Ishikawa (cell line): ENCODE measurements at regions not wholly inside any gene's neighbourhood (a gene's known extent, or its start where the extent isn't known, plus 50 kb on each side); places are given as distances from the start of the nearest gene placed in this dataset.

Experiments
- CEBPB ChIP-seq: IDR thresholded peaks from 2 replicates; pipeline ENCODE4 v1.6.1; 2012
- CREB1 ChIP-seq: IDR thresholded peaks from 2 replicates; pipeline ENCODE4 v1.6.1; 2012; ENCODE audit warnings: low read depth
- EGR1 ChIP-seq: IDR thresholded peaks from 2 replicates; pipeline ENCODE4 v1.6.1; 2012
- EP300 ChIP-seq: IDR thresholded peaks from 2 replicates; pipeline ENCODE4 v1.6.1; 2012; ENCODE audit warnings: borderline replicate concordance
- FOXM1 ChIP-seq: IDR thresholded peaks from 2 replicates; pipeline ENCODE4 v1.6.1; 2012; ENCODE audit warnings: low read depth, borderline replicate concordance
- MAX ChIP-seq: IDR thresholded peaks from 2 replicates; pipeline ENCODE4 v1.6.1; 2012
- NFIC ChIP-seq: IDR thresholded peaks from 2 replicates; pipeline ENCODE4 v1.6.1; 2012
- RAD21 ChIP-seq: IDR thresholded peaks from 2 replicates; pipeline ENCODE4 v1.6.1; 2012; ENCODE audit warnings: low read depth
- REST ChIP-seq: IDR thresholded peaks from 2 replicates; pipeline ENCODE4 v1.6.1; 2012; ENCODE audit warnings: low read depth, mild to moderate bottlenecking
- TAF1 ChIP-seq: IDR thresholded peaks from 2 replicates; pipeline ENCODE4 v1.6.1; 2012; ENCODE audit warnings: low read depth, mild to moderate bottlenecking
- TCF12 ChIP-seq: IDR thresholded peaks from 2 replicates; pipeline ENCODE4 v1.6.1; 2012; ENCODE audit warnings: low read depth
- TEAD4 ChIP-seq: IDR thresholded peaks from 2 replicates; pipeline ENCODE4 v1.6.1; 2012
- USF1 ChIP-seq: IDR thresholded peaks from 2 replicates; pipeline ENCODE4 v1.6.1; 2012
- YY1 ChIP-seq: IDR thresholded peaks from 2 replicates; pipeline ENCODE4 v1.6.1; 2012; ENCODE audit warnings: low read depth
- ZBTB7A ChIP-seq: IDR thresholded peaks from 2 replicates; pipeline ENCODE4 v1.6.1; 2012; ENCODE audit warnings: low read depth

- no peak for TF ChIP-seq YY1
Observed at GRCh38 chr5:96072138-96072790, 110.6 kb upstream of the ELL2 start.

GRCh38 chr5:96070622-96071225 is 109.1 kb upstream of the ELL2 start:
- TF ChIP-seq NFIC, result no peak
- TF ChIP-seq TCF12, result no peak
- no peak for TF ChIP-seq CEBPB
- TF ChIP-seq CREB1, result no peak
- no peak for TF ChIP-seq EP300
- TF ChIP-seq ZBTB7A, result no peak
- TF ChIP-seq YY1, result no peak

- TF ChIP-seq RAD21, result no peak
- no peak for TF ChIP-seq CREB1
- no peak for TF ChIP-seq USF1
- no peak for TF ChIP-seq EP300
- TF ChIP-seq ZBTB7A, result no peak
- no peak for TF ChIP-seq REST
- no peak for TF ChIP-seq NFIC
- TF ChIP-seq TCF12, result no peak
Observed at GRCh38 chr5:96067894-96068614, 106.4 kb upstream of the ELL2 start.

- TF ChIP-seq CREB1 (no peak), TAF1 (no peak), TCF12 (no peak), TEAD4 (no peak), EGR1 (no peak), ZBTB7A (no peak), MAX (no peak), CEBPB (no peak), FOXM1 (no peak), RAD21 (no peak), REST (no peak), YY1 (no peak), EP300 (no peak), USF1 (no peak)
Observed at GRCh38 chr5:96067251-96067650, 105.6 kb upstream of the ELL2 start.

- TF ChIP-seq MAX (no peak), NFIC (no peak)
Observed at GRCh38 chr5:96066386-96066719, 104.7 kb upstream of the ELL2 start.

- no peak for TF ChIP-seq TEAD4
- TF ChIP-seq YY1, result no peak
- TF ChIP-seq MAX, result no peak
- no peak for TF ChIP-seq ZBTB7A
- TF ChIP-seq TCF12, result no peak
- no peak for TF ChIP-seq FOXM1
- TF ChIP-seq USF1, result no peak
- TF ChIP-seq REST, result no peak
- TF ChIP-seq EP300, result no peak
- TF ChIP-seq NFIC, result no peak
- TF ChIP-seq CEBPB, result no peak
- TF ChIP-seq RAD21, result no peak
Observed at GRCh38 chr5:96065685-96066385, 104.2 kb upstream of the ELL2 start.
